Upper lobe of left lung (tissue), 6 donors: ENCODE measurements at regions not wholly inside any gene's neighbourhood (a gene's known extent, or its start where the extent isn't known, plus 50 kb on each side); places are given as distances from the start of the nearest gene placed in this dataset.

Source experiments
- ATAC-seq, 2 donors: fragments of 200-7000 bp; cut with Tn5 transposase; one replicate each; pipeline ENCODE4 v1.9.1; 2022; ENCODE audit warnings: mild to moderate bottlenecking in 2 of 2, moderate library complexity in 2 of 2; ENCODE audit not compliant: low FRiP score in 2 of 2
- DNase-seq, 2 donors: peaks; one replicate each; pipeline ENCODE4 v3.0.0-alpha.2; 2019 to 2020
- H3K27ac ChIP-seq, 4 donors: fragments of 200-600 bp; sonication (generic); one replicate each; pipeline ENCODE4 v1.5.1; 2016 to 2019
- H3K27me3 ChIP-seq, 4 donors: fragments of 200-600 bp; sonication (generic); one replicate each; pipeline ENCODE4 v1.5.1; 2017 to 2019
- H3K36me3 ChIP-seq, 4 donors: fragments of 200-600 bp; sonication (generic); one replicate each; pipeline ENCODE4 v1.5.1; 2016 to 2019
- H3K4me1 ChIP-seq, 4 donors: fragments of 200-600 bp; sonication (generic); one replicate each; pipeline ENCODE4 v1.5.1; 2018 to 2019
- H3K4me3 ChIP-seq, 4 donors: fragments of 200-600 bp; sonication (generic); one replicate each; pipeline ENCODE4 v1.5.1; 2017 to 2019; ENCODE audit warnings: mild to moderate bottlenecking in 2 of 4, moderate library complexity in 1 of 4
- H3K9me3 ChIP-seq, 4 donors: fragments of 200-600 bp; sonication (generic); one replicate each; pipeline ENCODE4 v1.5.1; 2018 to 2019
- CTCF ChIP-seq, 6 experiments: fragments of 450-650 bp in 4 of 6; fragments of 200-600 bp in 2 of 6; sonication (generic) in 2 of 6; IDR thresholded peaks; one replicate each; pipeline ENCODE4 v1.5.1; 2016 to 2019; ENCODE audit warnings: antibody characterized with exemption in 6 of 6
- EP300 ChIP-seq, 4 donors: sonication (generic); formaldehyde crosslinking; IDR thresholded peaks; one replicate each; pipeline ENCODE4 v1.5.1; 2017; ENCODE audit warnings: antibody characterized with exemption in 4 of 4, control low read depth in 2 of 4
- POLR2A ChIP-seq, 4 donors: fragments of 450-650 bp; IDR thresholded peaks; one replicate each; pipeline ENCODE4 v1.5.1; 2016 to 2017; ENCODE audit warnings: antibody characterized with exemption in 4 of 4, mild to moderate bottlenecking in 2 of 4
- POLR2AphosphoS5 ChIP-seq, 2 donors: sonication (generic); formaldehyde crosslinking; IDR thresholded peaks; one replicate each; pipeline ENCODE4 v1.5.1; 2017; ENCODE audit warnings: antibody characterized with exemption in 2 of 2
- WGBS, 2 donors: methylation state at CpG; one replicate each; pipeline ENCODE4 v1.1.5; 2017 to 2018; 5-methylcytosine and 5-hydroxymethylcytosine counted together
- donor health status: DM: no; HTN: no; CAD: no; lungs with moderate emphysema.
- donor health status: DM: no; HTN: yes; CAD: no; lungs with severe emphysema.

GRCh38 chr4:141885112-141885511, 248.7 kb downstream of the IL15 start:
- WGBS, 2 donors = 80 to 88% methylated on average over 1 of the region's 1 CpG

GRCh38 chr4:141890279-141890678, 253.9 kb downstream of the IL15 start:
- DNase-seq = no peak
- TF ChIP-seq CTCF (IDR thresholded peaks at IDR 0.05) = no peak

More at GRCh38 chr4:141885112-141885511, 248.7 kb downstream of the IL15 start:
- H3K4me3 ChIP-seq = no peak overlapping the region
- TF ChIP-seq POLR2A (IDR thresholded peaks at IDR 0.05) (no peak), POLR2AphosphoS5 (IDR thresholded peaks at IDR 0.05) (no peak), EP300 (IDR thresholded peaks at IDR 0.05) (no peak), CTCF (IDR thresholded peaks at IDR 0.05) (no peak)
- ATAC-seq = no peak
- no peaks in the 10 kb centered on the region for H3K36me3 ChIP-seq
- DNase-seq = no peak
- H3K9me3 ChIP-seq = no peaks in the 10 kb centered on the region
- no peaks in the 10 kb centered on the region for H3K27me3 ChIP-seq
- H3K4me1 ChIP-seq = no peaks in the 10 kb centered on the region
- no peak overlapping the region for H3K27ac ChIP-seq

GRCh38 chr4:141891260-141892120, 255.1 kb downstream of the IL15 start:
- no peak overlapping the region for H3K4me3 ChIP-seq
- no peak for DNase-seq
- ATAC-seq = no peak
- no peak overlapping the region for H3K27ac ChIP-seq
- H3K36me3 ChIP-seq = no peaks in the 10 kb centered on the region
- TF ChIP-seq POLR2A (IDR thresholded peaks at IDR 0.05) (no peak), EP300 (IDR thresholded peaks at IDR 0.05) (no peak), CTCF (IDR thresholded peaks at IDR 0.05) (no peak), POLR2AphosphoS5 (IDR thresholded peaks at IDR 0.05) (no peak)
- H3K4me1 ChIP-seq = no peaks in the 10 kb centered on the region
- WGBS, 2 donors = 81 to 88% methylated on average over 7 of the region's 7 CpGs
- no peaks in the 10 kb centered on the region for H3K27me3 ChIP-seq
- H3K9me3 ChIP-seq = no peaks in the 10 kb centered on the region

More at GRCh38 chr4:141890279-141890678, 253.9 kb downstream of the IL15 start:
- H3K27ac ChIP-seq = no peak overlapping the region
- H3K9me3 ChIP-seq = no peaks in the 10 kb centered on the region
- no peak for ATAC-seq
- H3K27me3 ChIP-seq = no peaks in the 10 kb centered on the region
- WGBS, 2 donors = 31 to 36% methylated on average over 1 of the region's 1 CpG
- no peaks in the 10 kb centered on the region for H3K36me3 ChIP-seq
- H3K4me3 ChIP-seq = no peak overlapping the region
- H3K4me1 ChIP-seq = no peaks in the 10 kb centered on the region

- no peak overlapping the region for H3K4me3 ChIP-seq
- H3K9me3 ChIP-seq = no peaks in the 10 kb centered on the region
- no peak overlapping the region for H3K27ac ChIP-seq
- H3K36me3 ChIP-seq = no peaks in the 10 kb centered on the region
- no peak for DNase-seq
- no peak for ATAC-seq
- H3K27me3 ChIP-seq = no peaks in the 10 kb centered on the region
- 96 to 97% methylated on average over 3 of the region's 3 CpGs for WGBS, 2 donors
- H3K4me1 ChIP-seq = no peaks in the 10 kb centered on the region
- no peak for TF ChIP-seq POLR2A (IDR thresholded peaks at IDR 0.05)
- TF ChIP-seq EP300 (IDR thresholded peaks at IDR 0.05) = no peak
These were observed 260.3 kb downstream of the IL15 start for GRCh38 chr4:141896687-141897086.

GRCh38 chr4:141898346-141898745, 262.0 kb downstream of the IL15 start:
- H3K27ac ChIP-seq = no peak overlapping the region
- ATAC-seq (no peak), DNase-seq (no peak)
- no peaks in the 10 kb centered on the region for H3K27me3 ChIP-seq
- H3K9me3 ChIP-seq = no peaks in the 10 kb centered on the region
- no peaks in the 10 kb centered on the region for H3K4me1 ChIP-seq
- TF ChIP-seq POLR2AphosphoS5 (IDR thresholded peaks at IDR 0.05) (no peak), EP300 (IDR thresholded peaks at IDR 0.05) (no peak), CTCF (IDR thresholded peaks at IDR 0.05) (no peak), POLR2A (IDR thresholded peaks at IDR 0.05) (no peak)
- WGBS, 2 donors = 26 to 59% methylated on average over 2 of the region's 2 CpGs
- no peak overlapping the region for H3K4me3 ChIP-seq
- H3K36me3 ChIP-seq = no peaks in the 10 kb centered on the region
